ENCODE measurements at regions not wholly inside any gene's neighbourhood (a gene's known extent, or its start where the extent isn't known, plus 50 kb on each side); places are given as distances from the start of the nearest gene placed in this dataset.

- H3K4me3 ChIP-seq (ENCODE audit: low read depth, low read length), result no peak overlapping the region
- peak; percentile 35 for DNase-seq (ENCODE audit: low read depth)
- TF ChIP-seq CTCF (conservative IDR thresholded peaks at IDR 0.05; ENCODE audit: low read depth, low read length), result no peak
These were observed 195.4 kb downstream of the MACC1 start for GRCh38 chr7:20021831-20022230.

- no peak for TF ChIP-seq CTCF (conservative IDR thresholded peaks at IDR 0.05; ENCODE audit: low read depth, low read length)
- H3K4me3 ChIP-seq (ENCODE audit: low read depth, low read length), result no peak overlapping the region
- DNase-seq (ENCODE audit: low read depth), result no peak
These were observed 196.1 kb downstream of the MACC1 start for GRCh38 chr7:20021066-20021465.

GRCh38 chr7:20019757-20020432 is 197.3 kb downstream of the MACC1 start:
- no peak for DNase-seq (ENCODE audit: low read depth)
- H3K4me3 ChIP-seq (ENCODE audit: low read depth, low read length), result no peak overlapping the region
- TF ChIP-seq CTCF (conservative IDR thresholded peaks at IDR 0.05; ENCODE audit: low read depth, low read length), result no peak

- TF ChIP-seq CTCF (conservative IDR thresholded peaks at IDR 0.05; ENCODE audit: low read depth, low read length), result no peak
- H3K4me3 ChIP-seq (ENCODE audit: low read depth, low read length), result no peak overlapping the region
- no peak for DNase-seq (ENCODE audit: low read depth)
These were observed 200.5 kb downstream of the MACC1 start for GRCh38 chr7:20016669-20017068.

- no peak overlapping the region for H3K4me3 ChIP-seq (ENCODE audit: low read depth, low read length)
- DNase-seq (ENCODE audit: low read depth), result no peak
- TF ChIP-seq CTCF (conservative IDR thresholded peaks at IDR 0.05; ENCODE audit: low read depth, low read length), result no peak
These were observed 203.6 kb downstream of the MACC1 start for GRCh38 chr7:20013536-20013935.

- no peak for DNase-seq (ENCODE audit: low read depth)
- H3K4me3 ChIP-seq (ENCODE audit: low read depth, low read length), result no peak overlapping the region
- no peak for TF ChIP-seq CTCF (conservative IDR thresholded peaks at IDR 0.05; ENCODE audit: low read depth, low read length)
These were observed 205.1 kb downstream of the MACC1 start for GRCh38 chr7:20012100-20012499.

- H3K4me3 ChIP-seq (ENCODE audit: low read depth, low read length), result no peak overlapping the region
- no peak for TF ChIP-seq CTCF (conservative IDR thresholded peaks at IDR 0.05; ENCODE audit: low read depth, low read length)
- DNase-seq (ENCODE audit: low read depth), result no peak
These were observed 206.3 kb downstream of the MACC1 start for GRCh38 chr7:20010877-20011276.

Data from epithelial cell of proximal tubule (primary cell).